HEK293 (cell line): ENCODE measurements at regions not wholly inside any gene's neighbourhood (a gene's known extent, or its start where the extent isn't known, plus 50 kb on each side); places are given as distances from the start of the nearest gene placed in this dataset.

Experiments
- CTCF ChIA-PET: fragments of 350-600 bp; formaldehyde crosslinking; extraction: SDS; loops from one replicate; lab custom pipeline; 2021; ENCODE audit warnings: antibody characterized with exemption; lab: Yijun Ruan, JAX
- POLR2A ChIA-PET: fragments of 300-600 bp; formaldehyde crosslinking; extraction: SDS; loops from one replicate; lab custom pipeline; 2020; ENCODE audit warnings: antibody characterized with exemption, inconsistent platforms; lab: Yijun Ruan, JAX
- H3K27ac ChIP-seq: fragments of 200-500 bp; sonication (Bioruptor generic); 2 replicates; pipeline ENCODE4 v1.5.1; 2014; ENCODE audit warnings: low read depth, low read length, control low read depth, inconsistent platforms; ENCODE audit errors: extremely low read depth
- H3K36me3 ChIP-seq, 2 experiments: fragments of 200-500 bp in 1 of 2; sonication (Bioruptor generic) in 1 of 2; 1 replicate in 1 of 2; 2 replicates in 1 of 2; pipeline ENCODE4 v1.5.1; 2014 to 2017; ENCODE audit warnings: inconsistent platforms in 2 of 2, low read length in 2 of 2; ENCODE audit not compliant: control insufficient read depth in 2 of 2, insufficient read depth in 1 of 2
- H3K4me1 ChIP-seq: fragments of 200-500 bp; sonication (Bioruptor generic); 2 replicates; pipeline ENCODE4 v1.5.1; 2014; ENCODE audit warnings: mild to moderate bottlenecking, low read length, inconsistent platforms; ENCODE audit not compliant: control insufficient read depth, insufficient read depth
- H3K4me3 ChIP-seq: 2 replicates; pipeline ENCODE4 v1.5.1; 2011; ENCODE audit warnings: low read depth, mild to moderate bottlenecking, control low read depth, low read length, moderate library complexity
- H3K9me3 ChIP-seq: fragments of 200-500 bp; sonication (Bioruptor generic); 2 replicates; pipeline ENCODE4 v1.5.1; 2014; ENCODE audit warnings: low read depth, low read length, inconsistent platforms; ENCODE audit not compliant: control insufficient read depth, insufficient read depth
- GFI1B ChIP-seq: fragments of 450-650 bp; formaldehyde crosslinking; IDR thresholded peaks from 2 replicates; pipeline ENCODE4 v1.5.1; 2016; ENCODE audit warnings: missing biosample characterization, missing genetic modification characterization
- GLI2 ChIP-seq: fragments of 450-650 bp; formaldehyde crosslinking; IDR thresholded peaks from 2 replicates; pipeline ENCODE4; 2017; ENCODE audit warnings: missing biosample characterization, missing genetic modification characterization, low read depth, borderline replicate concordance
- GLI4 ChIP-seq: fragments of 450-650 bp; formaldehyde crosslinking; IDR thresholded peaks from 2 replicates; pipeline ENCODE4 v1.5.1; 2016; ENCODE audit warnings: missing biosample characterization, missing genetic modification characterization
- KLF10 ChIP-seq: fragments of 450-650 bp; IDR thresholded peaks from 2 replicates; pipeline ENCODE4 v1.5.1; 2018; ENCODE audit warnings: missing biosample characterization, mild to moderate bottlenecking, missing genetic modification characterization
- KLF16 ChIP-seq: fragments of 450-650 bp; formaldehyde crosslinking; IDR thresholded peaks from 2 replicates; pipeline ENCODE4 v1.5.1; 2017; ENCODE audit warnings: missing biosample characterization, missing genetic modification characterization
- KLF8 ChIP-seq: fragments of 450-650 bp; formaldehyde crosslinking; IDR thresholded peaks from 2 replicates; pipeline ENCODE4 v1.5.1; 2016; ENCODE audit warnings: missing biosample characterization, missing genetic modification characterization
- OSR2 ChIP-seq: fragments of 450-650 bp; formaldehyde crosslinking; IDR thresholded peaks from 2 replicates; pipeline ENCODE4 v1.5.1; 2016; ENCODE audit warnings: missing biosample characterization, missing genetic modification characterization
- ZBTB17 ChIP-seq: fragments of 450-650 bp; formaldehyde crosslinking; IDR thresholded peaks from 2 replicates; pipeline ENCODE4 v1.5.1; 2016; ENCODE audit warnings: missing biosample characterization, missing genetic modification characterization
- ZBTB20 ChIP-seq: fragments of 450-650 bp; formaldehyde crosslinking; IDR thresholded peaks from 2 replicates; pipeline ENCODE4 v1.5.1; 2016; ENCODE audit warnings: missing biosample characterization, missing genetic modification characterization
- ZFP69B ChIP-seq: fragments of 450-650 bp; formaldehyde crosslinking; IDR thresholded peaks from 2 replicates; pipeline ENCODE4 v1.5.1; 2016; ENCODE audit warnings: missing biosample characterization, missing genetic modification characterization
- ZIC2 ChIP-seq: fragments of 450-650 bp; formaldehyde crosslinking; IDR thresholded peaks from 2 replicates; pipeline ENCODE4 v1.5.1; 2016; ENCODE audit warnings: missing biosample characterization, missing genetic modification characterization
- ZNF24 ChIP-seq: fragments of 450-650 bp; formaldehyde crosslinking; IDR thresholded peaks from 2 replicates; pipeline ENCODE4 v1.5.1; 2016; ENCODE audit warnings: missing biosample characterization, missing genetic modification characterization
- ZNF335 ChIP-seq: fragments of 450-650 bp; formaldehyde crosslinking; conservative IDR thresholded peaks from 2 replicates; pipeline ENCODE4 v1.5.1; 2016; ENCODE audit warnings: missing biosample characterization, missing genetic modification characterization
- ZNF416 ChIP-seq: fragments of 450-650 bp; formaldehyde crosslinking; IDR thresholded peaks from 2 replicates; pipeline ENCODE4 v1.5.1; 2016; ENCODE audit warnings: missing biosample characterization, missing genetic modification characterization
- ZNF473 ChIP-seq: fragments of 450-650 bp; formaldehyde crosslinking; IDR thresholded peaks from 2 replicates; pipeline ENCODE4 v1.5.1; 2017; ENCODE audit warnings: missing biosample characterization, missing genetic modification characterization
- ZNF510 ChIP-seq: fragments of 450-650 bp; formaldehyde crosslinking; IDR thresholded peaks from 2 replicates; pipeline ENCODE4 v1.5.1; 2018; ENCODE audit warnings: mild to moderate bottlenecking, missing genetic modification characterization, missing biosample characterization; ENCODE audit not compliant: insufficient replicate concordance
- ZNF514 ChIP-seq: fragments of 450-650 bp; formaldehyde crosslinking; IDR thresholded peaks from 2 replicates; pipeline ENCODE4 v1.5.1; 2016; ENCODE audit warnings: missing biosample characterization, missing genetic modification characterization
- ZNF560 ChIP-seq: fragments of 450-650 bp; formaldehyde crosslinking; IDR thresholded peaks from 2 replicates; pipeline ENCODE4 v1.5.1; 2017; ENCODE audit warnings: missing biosample characterization, missing genetic modification characterization, borderline replicate concordance
- ZNF600 ChIP-seq: fragments of 450-650 bp; formaldehyde crosslinking; IDR thresholded peaks from 2 replicates; pipeline ENCODE4 v1.5.1; 2016; ENCODE audit warnings: missing biosample characterization, missing genetic modification characterization
- ZNF621 ChIP-seq: fragments of 450-650 bp; formaldehyde crosslinking; IDR thresholded peaks from 2 replicates; pipeline ENCODE4 v1.5.1; 2017; ENCODE audit warnings: missing biosample characterization, missing genetic modification characterization
- ZNF670 ChIP-seq: fragments of 450-650 bp; formaldehyde crosslinking; IDR thresholded peaks from 2 replicates; pipeline ENCODE4 v1.5.1; 2016; ENCODE audit warnings: missing biosample characterization, missing genetic modification characterization, low read depth
- TF ChIP-seq, protein P1 (sequence below): fragments of 450-650 bp; formaldehyde crosslinking; IDR thresholded peaks from 2 replicates; pipeline ENCODE4 v1.5.1; 2016; ENCODE audit warnings: missing biosample characterization, missing genetic modification characterization
- TF ChIP-seq, protein P2 (sequence below): fragments of 450-650 bp; formaldehyde crosslinking; IDR thresholded peaks from 2 replicates; pipeline ENCODE4 v1.5.1; 2016; ENCODE audit warnings: missing biosample characterization, missing genetic modification characterization
- TF ChIP-seq, protein P3 (sequence below): fragments of 450-650 bp; formaldehyde crosslinking; IDR thresholded peaks from 2 replicates; pipeline ENCODE4 v1.5.1; 2016; ENCODE audit warnings: missing biosample characterization, missing genetic modification characterization
- TF ChIP-seq, protein P4 (sequence below): sonication (generic); formaldehyde crosslinking; IDR thresholded peaks from 2 replicates; pipeline ENCODE4 v1.8.1; 2022; ENCODE audit warnings: mild to moderate bottlenecking, moderate library complexity, missing genetic modification reagents
- TF ChIP-seq, protein P5 (sequence below): fragments of 450-650 bp; formaldehyde crosslinking; IDR thresholded peaks from 2 replicates; pipeline ENCODE4 v1.5.1; 2016; ENCODE audit warnings: missing biosample characterization, missing genetic modification characterization
- TF ChIP-seq, protein P6 (sequence below): fragments of 450-650 bp; formaldehyde crosslinking; IDR thresholded peaks from 2 replicates; pipeline ENCODE4 v1.5.1; 2017; ENCODE audit warnings: missing biosample characterization, missing genetic modification characterization

DNA sequence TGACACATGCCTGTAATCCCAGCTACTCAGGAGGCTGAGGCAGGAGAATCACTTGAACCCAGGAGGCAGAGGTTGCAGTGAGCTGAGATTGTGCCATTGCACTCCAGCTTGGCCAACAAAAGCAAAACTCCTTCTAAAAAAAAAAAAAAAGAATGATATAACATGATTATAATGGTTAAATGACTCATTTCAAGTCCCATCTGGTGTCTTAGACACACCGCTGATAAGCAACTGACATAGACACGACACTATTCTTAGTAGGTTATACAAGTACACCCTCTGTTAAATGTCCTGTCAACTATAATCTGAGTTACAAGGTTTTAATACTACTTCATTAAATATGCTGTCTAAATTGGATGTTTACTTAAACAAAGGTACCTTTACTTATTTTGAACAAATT is 405.3 kb upstream of the CLINT1 start (continued):
- TF ChIP-seq, protein P1, sequence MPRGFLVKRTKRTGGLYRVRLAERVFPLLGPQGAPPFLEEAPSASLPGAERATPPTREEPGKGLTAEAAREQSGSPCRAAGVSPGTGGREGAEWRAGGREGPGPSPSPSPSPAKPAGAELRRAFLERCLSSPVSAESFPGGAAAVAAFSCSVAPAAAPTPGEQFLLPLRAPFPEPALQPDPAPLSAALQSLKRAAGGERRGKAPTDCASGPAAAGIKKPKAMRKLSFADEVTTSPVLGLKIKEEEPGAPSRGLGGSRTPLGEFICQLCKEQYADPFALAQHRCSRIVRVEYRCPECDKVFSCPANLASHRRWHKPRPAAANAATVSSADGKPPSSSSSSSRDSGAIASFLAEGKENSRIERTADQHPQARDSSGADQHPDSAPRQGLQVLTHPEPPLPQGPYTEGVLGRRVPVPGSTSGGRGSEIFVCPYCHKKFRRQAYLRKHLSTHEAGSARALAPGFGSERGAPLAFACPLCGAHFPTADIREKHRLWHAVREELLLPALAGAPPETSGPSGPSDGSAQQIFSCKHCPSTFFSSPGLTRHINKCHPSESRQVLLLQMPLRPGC (tag by site-specific recombination), result peak; percentile 14; the same call in 1 of the 2 replicates
- TF ChIP-seq, protein P2, sequence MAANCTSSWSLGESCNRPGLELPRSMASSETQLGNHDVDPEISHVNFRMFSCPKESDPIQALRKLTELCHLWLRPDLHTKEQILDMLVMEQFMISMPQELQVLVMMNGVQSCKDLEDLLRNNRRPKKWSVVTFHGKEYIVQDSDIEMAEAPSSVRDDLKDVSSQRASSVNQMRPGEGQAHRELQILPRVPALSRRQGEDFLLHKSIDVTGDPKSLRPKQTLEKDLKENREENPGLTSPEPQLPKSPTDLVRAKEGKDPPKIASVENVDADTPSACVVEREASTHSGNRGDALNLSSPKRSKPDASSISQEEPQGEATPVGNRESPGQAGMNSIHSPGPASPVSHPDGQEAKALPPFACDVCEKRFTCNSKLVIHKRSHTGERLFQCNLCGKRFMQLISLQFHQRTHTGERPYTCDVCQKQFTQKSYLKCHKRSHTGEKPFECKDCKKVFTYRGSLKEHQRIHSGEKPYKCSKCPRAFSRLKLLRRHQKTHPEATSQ (tag by site-specific recombination), result no peak
- TF ChIP-seq ZFP69B (tag by site-specific recombination) (no peak), ZNF514 (tag by site-specific recombination) (no peak), KLF10 (tag by site-specific recombination) (no peak), ZNF621 (tag by site-specific recombination) (no peak), ZNF473 (tag by site-specific recombination) (no peak), GLI2 (tag by site-specific recombination) (no peak), KLF8 (tag by site-specific recombination) (peak; percentile 60), OSR2 (tag by site-specific recombination) (peak; percentile 37), ZNF510 (tag by site-specific recombination) (no peak), GLI4 (tag by site-specific recombination) (no peak), ZNF560 (no peak), KLF16 (tag by site-specific recombination) (no peak), ZNF416 (tag by site-specific recombination) (no peak), ZNF335 (tag by site-specific recombination) (0 out of 2 replicates have a peak, but pooled peaks have one; percentile 23), GFI1B (tag by site-specific recombination) (peak; percentile 65; the same call in 1 of the 2 replicates)
- TF ChIP-seq, protein P3, sequence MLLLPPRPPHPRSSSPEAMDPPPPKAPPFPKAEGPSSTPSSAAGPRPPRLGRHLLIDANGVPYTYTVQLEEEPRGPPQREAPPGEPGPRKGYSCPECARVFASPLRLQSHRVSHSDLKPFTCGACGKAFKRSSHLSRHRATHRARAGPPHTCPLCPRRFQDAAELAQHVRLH (tag by site-specific recombination), result no peak

DNA sequence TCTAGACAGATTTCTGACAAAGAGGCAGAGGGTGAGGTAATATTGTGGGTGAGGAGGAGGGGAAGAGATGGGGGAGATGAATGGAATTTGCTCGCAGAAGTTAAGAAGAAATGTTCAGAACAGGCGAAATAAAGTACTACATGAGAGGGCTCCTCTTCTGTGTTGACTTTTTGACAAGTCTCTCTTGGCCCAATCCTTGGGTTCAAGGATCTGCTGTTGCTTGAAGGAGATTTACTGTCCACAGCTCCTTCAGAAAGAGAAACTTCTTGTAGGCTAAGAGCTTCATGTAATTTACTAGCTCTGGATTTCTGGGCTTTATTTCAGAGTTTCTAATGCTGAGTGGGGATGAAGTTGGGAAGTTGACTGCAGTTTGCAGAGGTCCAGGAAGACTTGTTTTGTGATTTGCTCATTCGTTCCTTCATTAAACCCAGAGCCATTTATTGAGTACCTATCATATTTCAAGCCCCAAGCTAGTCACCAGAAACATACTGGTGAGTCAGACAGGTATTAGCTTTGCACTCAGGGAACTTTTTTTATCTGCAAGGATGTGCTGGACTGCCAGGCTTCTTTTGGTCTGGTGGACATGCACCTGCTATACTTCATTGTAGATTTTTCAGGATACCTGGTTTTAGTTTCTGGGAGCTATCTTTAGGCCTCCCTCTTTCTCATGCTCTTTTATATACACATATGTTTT is 402.9 kb upstream of the CLINT1 start:
- H3K36me3 ChIP-seq, result no peaks in the 10 kb centered on the region
- no peak overlapping the region for H3K27ac ChIP-seq
- H3K4me3 ChIP-seq, result no peak overlapping the region
- ChIA-PET POLR2A (interaction anchor here (0.9 kb wide), 1 partner anchor 26 kb away, joined by 3 read pairs; no protein-coding TSS in a partner anchor), CTCF (interaction anchor here (0.6 to 0.9 kb wide), 4 partner anchors 87 to 643 kb away, joined by 3 to 5 read pairs (median 3); no protein-coding TSS in a partner anchor)
- H3K4me1 ChIP-seq, result peaks cover 17% of the 10 kb centered on the region
- H3K9me3 ChIP-seq, result no peaks in the 10 kb centered on the region
- no peak for TF ChIP-seq ZNF670 (tag by site-specific recombination)
- TF ChIP-seq ZNF24 (tag by site-specific recombination), result peak; percentile 78; the same call in 1 of the 2 replicates
- TF ChIP-seq, protein P4, sequence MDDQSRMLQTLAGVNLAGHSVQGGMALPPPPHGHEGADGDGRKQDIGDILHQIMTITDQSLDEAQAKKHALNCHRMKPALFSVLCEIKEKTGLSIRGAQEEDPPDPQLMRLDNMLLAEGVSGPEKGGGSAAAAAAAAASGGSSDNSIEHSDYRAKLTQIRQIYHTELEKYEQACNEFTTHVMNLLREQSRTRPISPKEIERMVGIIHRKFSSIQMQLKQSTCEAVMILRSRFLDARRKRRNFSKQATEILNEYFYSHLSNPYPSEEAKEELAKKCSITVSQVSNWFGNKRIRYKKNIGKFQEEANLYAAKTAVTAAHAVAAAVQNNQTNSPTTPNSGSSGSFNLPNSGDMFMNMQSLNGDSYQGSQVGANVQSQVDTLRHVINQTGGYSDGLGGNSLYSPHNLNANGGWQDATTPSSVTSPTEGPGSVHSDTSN, result no peak
- no peak for TF ChIP-seq ZIC2
- TF ChIP-seq ZNF600 (tag by site-specific recombination), result peak; percentile 22; the same call in 1 of the 2 replicates
- TF ChIP-seq, protein P5, sequence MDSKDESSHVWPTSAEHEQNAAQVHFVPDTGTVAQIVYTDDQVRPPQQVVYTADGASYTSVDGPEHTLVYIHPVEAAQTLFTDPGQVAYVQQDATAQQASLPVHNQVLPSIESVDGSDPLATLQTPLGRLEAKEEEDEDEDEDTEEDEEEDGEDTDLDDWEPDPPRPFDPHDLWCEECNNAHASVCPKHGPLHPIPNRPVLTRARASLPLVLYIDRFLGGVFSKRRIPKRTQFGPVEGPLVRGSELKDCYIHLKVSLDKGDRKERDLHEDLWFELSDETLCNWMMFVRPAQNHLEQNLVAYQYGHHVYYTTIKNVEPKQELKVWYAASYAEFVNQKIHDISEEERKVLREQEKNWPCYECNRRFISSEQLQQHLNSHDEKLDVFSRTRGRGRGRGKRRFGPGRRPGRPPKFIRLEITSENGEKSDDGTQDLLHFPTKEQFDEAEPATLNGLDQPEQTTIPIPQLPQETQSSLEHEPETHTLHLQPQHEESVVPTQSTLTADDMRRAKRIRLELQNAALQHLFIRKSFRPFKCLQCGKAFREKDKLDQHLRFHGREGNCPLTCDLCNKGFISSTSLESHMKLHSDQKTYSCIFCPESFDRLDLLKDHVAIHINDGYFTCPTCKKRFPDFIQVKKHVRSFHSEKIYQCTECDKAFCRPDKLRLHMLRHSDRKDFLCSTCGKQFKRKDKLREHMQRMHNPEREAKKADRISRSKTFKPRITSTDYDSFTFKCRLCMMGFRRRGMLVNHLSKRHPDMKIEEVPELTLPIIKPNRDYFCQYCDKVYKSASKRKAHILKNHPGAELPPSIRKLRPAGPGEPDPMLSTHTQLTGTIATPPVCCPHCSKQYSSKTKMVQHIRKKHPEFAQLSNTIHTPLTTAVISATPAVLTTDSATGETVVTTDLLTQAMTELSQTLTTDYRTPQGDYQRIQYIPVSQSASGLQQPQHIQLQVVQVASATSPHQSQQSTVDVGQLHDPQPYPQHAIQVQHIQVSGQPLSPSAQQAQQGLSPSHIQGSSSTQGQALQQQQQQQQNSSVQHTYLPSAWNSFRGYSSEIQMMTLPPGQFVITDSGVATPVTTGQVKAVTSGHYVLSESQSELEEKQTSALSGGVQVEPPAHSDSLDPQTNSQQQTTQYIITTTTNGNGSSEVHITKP (tag by site-specific recombination), result peak; percentile 56; the same call in 1 of the 2 replicates
- TF ChIP-seq ZNF473 (tag by site-specific recombination), result no peak
- TF ChIP-seq, protein P6, sequence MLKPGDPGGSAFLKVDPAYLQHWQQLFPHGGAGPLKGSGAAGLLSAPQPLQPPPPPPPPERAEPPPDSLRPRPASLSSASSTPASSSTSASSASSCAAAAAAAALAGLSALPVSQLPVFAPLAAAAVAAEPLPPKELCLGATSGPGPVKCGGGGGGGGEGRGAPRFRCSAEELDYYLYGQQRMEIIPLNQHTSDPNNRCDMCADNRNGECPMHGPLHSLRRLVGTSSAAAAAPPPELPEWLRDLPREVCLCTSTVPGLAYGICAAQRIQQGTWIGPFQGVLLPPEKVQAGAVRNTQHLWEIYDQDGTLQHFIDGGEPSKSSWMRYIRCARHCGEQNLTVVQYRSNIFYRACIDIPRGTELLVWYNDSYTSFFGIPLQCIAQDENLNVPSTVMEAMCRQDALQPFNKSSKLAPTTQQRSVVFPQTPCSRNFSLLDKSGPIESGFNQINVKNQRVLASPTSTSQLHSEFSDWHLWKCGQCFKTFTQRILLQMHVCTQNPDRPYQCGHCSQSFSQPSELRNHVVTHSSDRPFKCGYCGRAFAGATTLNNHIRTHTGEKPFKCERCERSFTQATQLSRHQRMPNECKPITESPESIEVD (tag by site-specific recombination), result no peak
- TF ChIP-seq ZBTB17 (tag by site-specific recombination), result 0 out of 2 replicates have a peak, but pooled peaks have one; percentile 49
- TF ChIP-seq ZBTB20 (tag by site-specific recombination), result 0 out of 2 replicates have a peak, but pooled peaks have one; percentile 15
